Lower leg skin (tissue), 3 donors: ENCODE measurements at regions not wholly inside any gene's neighbourhood (a gene's known extent, or its start where the extent isn't known, plus 50 kb on each side); places are given as distances from the start of the nearest gene placed in this dataset.

ENCODE experiments used
- POLR2A ChIP-seq, 2 donors: fragments of 450-650 bp; IDR thresholded peaks; one replicate each; pipeline ENCODE4 v1.6.1; 2016 to 2017; ENCODE audit warnings: antibody characterized with exemption in 2 of 2, mild to moderate bottlenecking in 1 of 2, moderate library complexity in 1 of 2
- TF ChIP-seq, protein P1 (sequence below), 3 donors: fragments of 450-650 bp; IDR thresholded peaks; one replicate each; pipeline ENCODE4 v1.5.1; 2016; ENCODE audit warnings: antibody characterized with exemption in 3 of 3, mild to moderate bottlenecking in 3 of 3, moderate library complexity in 2 of 3

GRCh38 chr2:34492561-34493455 lies 893.7 kb upstream of the FAM98A start:
- TF ChIP-seq, protein P1, sequence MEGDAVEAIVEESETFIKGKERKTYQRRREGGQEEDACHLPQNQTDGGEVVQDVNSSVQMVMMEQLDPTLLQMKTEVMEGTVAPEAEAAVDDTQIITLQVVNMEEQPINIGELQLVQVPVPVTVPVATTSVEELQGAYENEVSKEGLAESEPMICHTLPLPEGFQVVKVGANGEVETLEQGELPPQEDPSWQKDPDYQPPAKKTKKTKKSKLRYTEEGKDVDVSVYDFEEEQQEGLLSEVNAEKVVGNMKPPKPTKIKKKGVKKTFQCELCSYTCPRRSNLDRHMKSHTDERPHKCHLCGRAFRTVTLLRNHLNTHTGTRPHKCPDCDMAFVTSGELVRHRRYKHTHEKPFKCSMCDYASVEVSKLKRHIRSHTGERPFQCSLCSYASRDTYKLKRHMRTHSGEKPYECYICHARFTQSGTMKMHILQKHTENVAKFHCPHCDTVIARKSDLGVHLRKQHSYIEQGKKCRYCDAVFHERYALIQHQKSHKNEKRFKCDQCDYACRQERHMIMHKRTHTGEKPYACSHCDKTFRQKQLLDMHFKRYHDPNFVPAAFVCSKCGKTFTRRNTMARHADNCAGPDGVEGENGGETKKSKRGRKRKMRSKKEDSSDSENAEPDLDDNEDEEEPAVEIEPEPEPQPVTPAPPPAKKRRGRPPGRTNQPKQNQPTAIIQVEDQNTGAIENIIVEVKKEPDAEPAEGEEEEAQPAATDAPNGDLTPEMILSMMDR (IDR thresholded peaks at IDR 0.05): no peak
- TF ChIP-seq POLR2A (IDR thresholded peaks at IDR 0.05): no peak
